ENCODE measurements at regions not wholly inside any gene's neighbourhood (a gene's known extent, or its start where the extent isn't known, plus 50 kb on each side); places are given as distances from the start of the nearest gene placed in this dataset.

DNA sequence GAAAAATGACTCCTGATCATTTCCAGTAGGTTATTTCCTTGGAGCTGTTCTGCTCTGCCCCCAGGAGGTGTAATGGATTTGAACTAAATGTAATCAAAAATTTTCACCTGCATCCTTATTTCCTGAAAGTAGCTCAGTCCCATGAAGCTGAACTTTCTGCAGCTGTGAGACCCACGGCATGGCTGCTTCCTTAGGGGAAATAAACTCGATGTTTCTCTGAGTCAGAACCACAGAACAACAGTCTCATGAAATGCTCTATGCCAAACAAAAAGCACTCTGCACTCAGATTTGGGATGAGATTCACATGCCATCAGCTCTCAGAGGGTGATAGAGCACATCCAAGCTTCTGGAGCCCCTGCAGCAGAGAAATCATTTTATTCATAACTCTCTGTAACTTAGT lies 224.1 kb upstream of the PLEKHG7 start:
- TF ChIP-seq, protein P1, sequence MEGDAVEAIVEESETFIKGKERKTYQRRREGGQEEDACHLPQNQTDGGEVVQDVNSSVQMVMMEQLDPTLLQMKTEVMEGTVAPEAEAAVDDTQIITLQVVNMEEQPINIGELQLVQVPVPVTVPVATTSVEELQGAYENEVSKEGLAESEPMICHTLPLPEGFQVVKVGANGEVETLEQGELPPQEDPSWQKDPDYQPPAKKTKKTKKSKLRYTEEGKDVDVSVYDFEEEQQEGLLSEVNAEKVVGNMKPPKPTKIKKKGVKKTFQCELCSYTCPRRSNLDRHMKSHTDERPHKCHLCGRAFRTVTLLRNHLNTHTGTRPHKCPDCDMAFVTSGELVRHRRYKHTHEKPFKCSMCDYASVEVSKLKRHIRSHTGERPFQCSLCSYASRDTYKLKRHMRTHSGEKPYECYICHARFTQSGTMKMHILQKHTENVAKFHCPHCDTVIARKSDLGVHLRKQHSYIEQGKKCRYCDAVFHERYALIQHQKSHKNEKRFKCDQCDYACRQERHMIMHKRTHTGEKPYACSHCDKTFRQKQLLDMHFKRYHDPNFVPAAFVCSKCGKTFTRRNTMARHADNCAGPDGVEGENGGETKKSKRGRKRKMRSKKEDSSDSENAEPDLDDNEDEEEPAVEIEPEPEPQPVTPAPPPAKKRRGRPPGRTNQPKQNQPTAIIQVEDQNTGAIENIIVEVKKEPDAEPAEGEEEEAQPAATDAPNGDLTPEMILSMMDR (IDR thresholded peaks at IDR 0.05): no peak
- no peak for TF ChIP-seq POLR2A (IDR thresholded peaks at IDR 0.05)

All from thyroid gland (tissue), 4 donors.